ENCODE measurements at regions not wholly inside any gene's neighbourhood (a gene's known extent, or its start where the extent isn't known, plus 50 kb on each side); places are given as distances from the start of the nearest gene placed in this dataset.

- TF ChIP-seq PAX8 (IDR thresholded peaks at IDR 0.05) (no peak), IKZF1 (conservative IDR thresholded peaks at IDR 0.05) (no peak), POLR2AphosphoS2 (IDR thresholded peaks at IDR 0.05; ENCODE audit: low read depth, low read length) (no peak), PML (IDR thresholded peaks at IDR 0.05; ENCODE audit: low read length) (no peak), NFYB (IDR thresholded peaks at IDR 0.05; ENCODE audit: insufficient read depth, low read depth, low read length) (no peak), SIN3A (IDR thresholded peaks at IDR 0.05; ENCODE audit: low read depth, low read length) (no peak), YY1 (IDR thresholded peaks at IDR 0.05; ENCODE audit: low read depth, low read length) (no peak), NFXL1 (IDR thresholded peaks at IDR 0.05; ENCODE audit: borderline replicate concordance) (no peak)
Observed at GRCh38 chr10:10315989-10316388, 701.7 kb upstream of the CELF2 start (continued).

- intact Hi-C loops (cut with micrococcal nuclease; ENCODE audit: unreplicated experiment) = no loop called here
- Histone ChIP-seq H3K9me3 (replicated peaks; ENCODE audit: control insufficient read depth, insufficient read depth, low read length) (no peaks in the 10 kb centered on the region), H3K9ac (ENCODE audit: control insufficient read depth, insufficient read depth, low read length) (no peak overlapping the region), H3K4me1 (ENCODE audit: control insufficient read depth, insufficient read depth, low read length) (no peaks in the 10 kb centered on the region), H3K36me3 (ENCODE audit: control insufficient read depth in 2 of 2, insufficient read depth in 2 of 2, low read length in 1 of 2) (no peaks in the 10 kb centered on the region), H3K79me2 (ENCODE audit: control insufficient read depth, insufficient read depth, low read length) (no peaks in the 10 kb centered on the region), H3K4me3 (no peak overlapping the region), H2AFZ (ENCODE audit: control insufficient read depth, low read depth, low read length) (no peak overlapping the region), H3K27ac (ENCODE audit: control insufficient read depth, insufficient read depth) (no peak overlapping the region), H3K4me2 (ENCODE audit: control insufficient read depth, insufficient read depth) (no peak overlapping the region), H3K27me3 (replicated peaks in 1 of 2; ENCODE audit: control insufficient read depth in 2 of 2, insufficient read depth in 2 of 2, low read length in 1 of 2) (no peaks in the 10 kb centered on the region), H4K20me1 (ENCODE audit: control insufficient read depth, insufficient read depth) (no peaks in the 10 kb centered on the region)
- POLR2A ChIA-PET = no interaction called here
- CTCF ChIA-PET = no interaction called here
- ATAC-seq (no peak), DNase-seq (ENCODE audit: low read depth, low spot score) (no peak), FAIRE-seq (no peak)
- in situ Hi-C loops (cut with MboI) = no loop called here
- 13% methylated on average over 1 of the region's 1 CpG for WGBS (ENCODE audit: insufficient coverage, insufficient replicate concordance, low lambda C conversion rate, missing lambda C conversion rate)
- RAD21 ChIA-PET (ENCODE audit: unreplicated experiment) = no interaction called here
- no TSS peak for BruUV-seq (replicated peaks)
- SMC1A ChIA-PET (ENCODE audit: uncharacterized antibody, unreplicated experiment) = no interaction called here
- TF ChIP-seq NFXL1 (IDR thresholded peaks at IDR 0.05; ENCODE audit: borderline replicate concordance) (no peak), MAX (IDR thresholded peaks at IDR 0.05; ENCODE audit: low read depth, low read length) (no peak), HDAC2 (IDR thresholded peaks at IDR 0.05) (no peak)
Observed at GRCh38 chr10:10317151-10317550, 700.5 kb upstream of the CELF2 start.
